Stimulated activated CD4-positive, alpha-beta T cell treated with anti-CD3 and anti-CD28 coated beads, Interleukin-1b, Interleukin-23, amount 100 ng/mL, for 24 hours (primary cell): ENCODE measurements at regions not wholly inside any gene's neighbourhood (a gene's known extent, or its start where the extent isn't known, plus 50 kb on each side); places are given as distances from the start of the nearest gene placed in this dataset.

Experiments
- DNase-seq, 4 experiments: peaks; one replicate each; pipeline ENCODE4 v3.0.0-alpha.2; 2020; ENCODE audit warnings: low read depth in 4 of 4, low spot score in 1 of 4

GRCh38 chr1:63190171-63190570, 132.2 kb upstream of the FOXD3 start:
- no peak for DNase-seq

GRCh38 chr1:63198871-63199394, 123.4 kb upstream of the FOXD3 start:
- DNase-seq: no peak

DNA sequence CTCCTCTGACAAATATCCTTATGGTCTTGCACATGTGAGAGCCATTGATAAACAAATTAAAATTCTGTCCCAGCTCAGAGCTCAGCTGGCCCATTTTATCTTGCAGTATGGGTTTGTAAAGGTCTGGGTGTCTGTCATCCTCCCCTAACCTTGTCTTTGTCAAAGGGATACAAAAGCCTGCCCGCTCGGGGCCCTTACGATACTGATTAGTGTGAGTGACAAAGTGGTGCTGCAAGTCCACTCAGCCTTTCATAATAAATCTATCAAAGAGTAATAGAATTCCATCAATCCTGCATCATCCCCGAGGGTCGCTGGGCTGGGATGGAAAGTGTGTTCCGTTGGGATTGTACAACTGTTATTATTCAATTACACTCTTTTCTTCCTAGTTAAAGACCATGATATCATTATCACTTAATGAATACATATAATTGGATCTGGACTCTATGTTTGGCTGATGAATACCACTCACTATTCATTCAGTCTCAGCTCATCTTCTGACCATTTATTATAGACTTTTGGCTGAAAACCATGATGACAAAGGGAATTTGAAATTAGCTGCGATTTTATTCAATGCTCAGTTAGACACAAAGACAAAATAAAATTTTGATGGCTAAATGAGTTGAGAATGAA, 122.5 kb upstream of the FOXD3 start:
- no peak for DNase-seq

DNA sequence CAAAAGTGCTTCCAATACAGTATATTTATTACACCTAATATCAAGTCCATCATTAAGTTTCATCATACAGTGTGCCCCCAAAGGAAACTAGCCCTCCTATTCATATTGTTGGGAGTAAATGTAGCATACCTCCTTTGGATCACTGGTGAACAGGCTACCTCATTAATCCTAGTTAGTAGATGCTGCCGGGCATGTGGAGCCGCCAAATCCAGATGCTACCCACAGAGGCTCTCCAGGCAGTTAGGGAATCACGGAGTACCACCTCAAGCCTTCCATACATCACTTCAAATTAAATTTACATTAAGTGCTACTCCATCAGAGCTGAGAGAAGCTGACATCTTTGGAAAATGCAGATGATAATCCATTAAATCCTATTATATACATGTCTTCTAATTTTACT, 121.7 kb upstream of the FOXD3 start:
- DNase-seq: no peak

- DNase-seq: no peak
These were observed 118.7 kb upstream of the FOXD3 start for GRCh38 chr1:63203641-63204040.

DNA sequence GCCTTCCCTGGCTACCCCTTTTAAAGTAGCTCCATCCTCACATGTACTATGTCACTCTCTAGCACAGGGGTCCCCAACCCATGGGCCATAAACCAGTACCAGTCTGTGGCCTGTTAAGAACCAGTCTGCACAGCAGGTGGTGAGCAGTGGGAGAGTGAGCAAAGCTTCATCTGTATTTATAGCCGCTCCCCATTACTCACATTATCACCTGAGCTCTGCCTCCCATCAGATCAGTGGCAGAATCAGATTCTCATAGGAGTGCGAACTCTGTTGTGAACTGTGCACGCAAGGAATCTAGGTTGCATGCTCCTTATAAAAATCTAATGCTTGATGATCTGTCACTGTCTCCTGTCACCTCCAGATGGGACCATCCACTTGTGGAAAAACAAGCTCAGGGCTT, 116.6 kb upstream of the FOXD3 start:
- DNase-seq: no peak

GRCh38 chr1:63214553-63214952, 107.8 kb upstream of the FOXD3 start:
- DNase-seq: no peak

DNA sequence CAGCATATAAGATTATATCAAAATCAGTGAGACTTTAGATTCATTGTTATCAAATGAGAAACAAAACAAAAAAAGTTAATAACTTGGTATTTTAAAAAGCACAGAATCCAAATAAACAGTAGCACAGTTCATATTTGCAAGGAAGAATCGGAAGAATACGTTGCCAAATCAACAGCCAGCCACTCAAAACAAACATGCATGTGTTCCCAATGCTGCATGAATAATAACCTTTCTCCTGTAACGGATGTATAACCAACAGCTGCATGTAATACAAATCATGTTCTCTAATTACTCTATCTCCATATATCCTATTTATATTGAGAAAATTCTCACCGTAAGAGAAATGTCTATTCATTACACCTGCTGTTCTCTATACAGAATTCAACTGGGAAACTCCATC, 98.9 kb upstream of the FOXD3 start:
- no peak for DNase-seq

GRCh38 chr1:63230722-63231121, 91.6 kb upstream of the FOXD3 start:
- DNase-seq: no peak

DNA sequence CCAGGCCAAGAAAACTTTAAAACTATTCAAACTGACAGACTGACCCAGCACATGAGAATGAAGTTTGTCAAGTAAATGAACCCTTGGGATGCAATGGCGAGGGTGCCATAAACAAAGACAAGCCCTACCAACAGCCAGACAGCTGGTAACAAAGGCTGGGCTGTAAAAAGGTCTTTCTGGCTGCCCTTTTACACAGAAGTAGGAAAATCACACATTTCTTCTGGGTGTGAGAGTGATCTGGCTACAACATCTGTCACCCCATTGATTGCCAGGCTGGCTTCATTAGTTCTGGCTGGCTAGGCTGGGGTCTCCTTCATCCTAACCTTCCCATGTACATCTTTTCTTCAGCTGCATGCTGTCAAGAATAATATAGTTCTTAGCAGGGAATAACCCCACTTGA, 83.6 kb upstream of the FOXD3 start:
- no peak for DNase-seq

- DNase-seq: no peak
These were observed 77.2 kb upstream of the FOXD3 start for GRCh38 chr1:63245186-63245585.

DNA sequence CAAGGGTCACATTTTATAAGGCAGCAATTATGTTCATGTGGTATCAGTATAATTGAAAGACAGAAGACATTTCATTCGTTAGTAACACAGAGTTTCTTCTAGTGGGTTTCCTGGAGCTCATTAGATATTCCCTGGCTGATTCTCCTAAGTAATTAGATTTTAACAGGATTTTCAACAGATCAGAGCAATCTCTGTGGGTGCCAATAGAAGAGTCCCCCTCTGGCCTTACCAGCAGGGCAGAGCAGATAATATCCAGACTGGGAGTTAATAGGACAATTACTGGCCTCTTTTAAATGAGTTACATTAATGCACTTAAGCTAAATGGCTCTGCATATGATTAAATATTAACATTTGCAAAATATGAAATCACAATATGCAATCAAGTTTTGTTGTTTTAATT, 74.2 kb upstream of the FOXD3 start:
- no peak for DNase-seq

DNA sequence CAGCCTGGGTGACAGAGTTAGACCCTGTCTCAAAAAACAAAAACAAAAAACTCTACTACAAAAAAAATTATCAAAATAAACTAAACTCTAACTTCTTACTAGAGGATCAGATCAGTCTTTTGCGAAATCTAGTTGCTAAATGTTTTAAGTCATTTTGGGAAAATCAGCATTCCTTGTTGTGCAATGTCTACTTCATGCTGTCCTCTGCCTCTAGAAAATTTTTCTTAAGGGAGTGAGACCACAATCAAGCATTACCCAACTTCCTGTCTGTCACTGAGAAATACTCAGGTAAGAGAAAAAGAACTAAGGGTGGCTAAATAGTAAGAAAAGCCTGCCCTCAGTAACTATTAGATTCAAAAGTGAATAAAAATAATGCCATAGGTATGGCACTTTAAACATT, 67.2 kb upstream of the FOXD3 start:
- no peak for DNase-seq

DNA sequence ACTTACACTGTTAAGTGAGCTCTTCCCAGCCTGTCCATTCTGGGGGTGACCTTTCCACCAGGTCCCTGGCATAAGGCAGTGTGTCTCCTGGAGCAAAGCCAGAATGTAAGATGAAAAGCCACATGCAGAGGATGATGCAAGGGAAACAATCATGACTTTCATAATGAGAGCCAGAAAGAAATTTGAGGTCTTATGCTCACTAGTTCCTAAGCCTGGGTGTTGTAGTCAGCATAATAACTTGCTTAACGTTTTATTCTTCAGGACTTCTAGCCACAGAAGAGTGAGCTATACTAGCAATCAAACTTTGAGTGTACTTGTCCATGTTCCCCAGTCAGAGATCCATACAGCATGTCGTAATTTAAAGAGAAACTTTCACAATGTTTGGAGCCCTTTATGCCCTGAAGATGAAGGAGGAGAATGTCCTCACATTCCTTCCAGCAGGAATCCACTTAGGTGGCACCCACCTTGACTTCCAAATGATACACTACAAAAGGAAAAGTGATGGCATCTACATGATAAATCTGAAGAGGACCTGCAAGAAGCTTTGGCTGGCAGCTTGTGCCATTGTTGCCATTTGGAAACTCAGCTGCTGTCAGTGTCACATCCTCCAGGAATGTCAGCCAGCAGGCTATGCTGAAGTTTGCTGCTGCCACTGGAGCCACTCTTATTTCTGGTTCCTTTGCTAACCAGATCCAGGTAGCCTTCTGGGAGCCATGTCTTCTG, 60.5 kb upstream of the FOXD3 start:
- DNase-seq: no peak

DNA sequence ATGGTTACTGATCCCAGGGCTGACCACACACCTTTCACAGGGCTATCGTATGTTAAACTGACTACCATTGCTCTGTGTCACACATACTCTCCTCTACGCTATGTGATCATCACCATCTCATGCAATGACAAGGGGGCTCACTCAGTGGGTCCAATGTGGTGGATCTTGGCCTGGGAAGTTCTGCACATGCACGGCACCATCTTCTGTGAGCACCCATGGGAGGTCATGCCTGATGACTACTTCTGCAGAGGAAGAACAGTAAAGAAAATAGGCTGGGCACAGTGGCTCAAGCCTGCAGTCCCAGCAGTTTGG, 60.0 kb upstream of the FOXD3 start:
- DNase-seq: no peak

DNA sequence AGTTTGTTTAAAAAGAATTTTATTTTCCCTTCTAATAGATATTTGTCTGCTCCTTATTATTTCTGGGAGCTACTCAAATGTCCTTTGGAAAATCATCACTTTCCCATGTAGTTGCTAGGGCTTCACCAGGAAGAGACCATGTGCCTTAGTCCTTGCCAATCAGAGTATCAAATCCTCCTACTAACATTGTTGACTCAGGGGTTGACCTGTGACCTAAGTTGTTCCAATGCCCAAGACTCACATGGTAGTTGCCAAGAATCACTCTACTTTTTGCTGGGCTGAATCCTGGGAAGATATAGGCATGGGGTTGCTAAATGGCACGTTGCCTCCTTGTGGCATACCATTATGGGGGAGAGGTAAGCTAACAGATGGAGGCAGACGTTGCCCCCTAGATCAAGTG, 58.2 kb upstream of the FOXD3 start:
- DNase-seq: no peak

GRCh38 chr1:63266857-63267256, 55.5 kb upstream of the FOXD3 start:
- no peak for DNase-seq

- no peak for DNase-seq
These were observed 53.5 kb upstream of the FOXD3 start for GRCh38 chr1:63268876-63269275.

GRCh38 chr1:63269571-63269970, 52.8 kb upstream of the FOXD3 start:
- DNase-seq: no peak
